Fibroblast of lung (primary cell): ENCODE measurements at regions not wholly inside any gene's neighbourhood (a gene's known extent, or its start where the extent isn't known, plus 50 kb on each side); places are given as distances from the start of the nearest gene placed in this dataset.

Experiments used
- CTCF ChIP-seq, 2 donors: IDR thresholded peaks in 1 of 2; conservative IDR thresholded peaks in 1 of 2; 1 replicate in 1 of 2; 2 replicates in 1 of 2; pipeline ENCODE4 v1.5.1; 2011 to 2012; ENCODE audit warnings: low read length in 2 of 2, control low read depth in 1 of 2, inconsistent platforms in 1 of 2, low read depth in 1 of 2, mild to moderate bottlenecking in 1 of 2
- EZH2 ChIP-seq: IDR thresholded peaks from 2 replicates; pipeline ENCODE4 v1.5.1; 2012; ENCODE audit warnings: low read length, control low read depth, mild to moderate bottlenecking; ENCODE audit errors: missing control alignments

DNA sequence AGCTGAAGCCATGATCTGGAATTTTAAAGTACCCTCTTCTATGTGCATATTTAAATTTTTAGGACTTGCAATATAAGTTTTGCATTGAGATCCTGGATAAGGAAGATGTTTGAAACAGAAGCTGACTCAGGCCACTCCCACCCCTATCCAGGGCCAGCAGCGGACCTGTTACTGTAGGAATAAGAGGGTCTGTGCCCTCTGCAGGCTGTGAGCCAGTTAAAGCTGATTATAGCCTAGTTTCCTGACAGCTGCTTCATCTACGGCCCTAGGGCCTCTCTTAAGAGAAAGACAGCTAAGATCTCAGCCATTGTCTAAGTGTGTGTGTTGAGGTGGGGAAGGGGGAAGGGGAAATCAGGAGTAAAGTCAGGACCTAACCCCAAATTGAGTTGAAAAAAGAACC, 234.0 kb downstream of the HAUS1 start:
- TF ChIP-seq CTCF (conservative IDR thresholded peaks at IDR 0.05 in 1 of 2, IDR thresholded peaks at IDR 0.05 in 1 of 2; ENCODE audit: low read depth in 1 of 2, low read length in 2 of 2) (no peak), EZH2 (no peak)
